Adrenal gland (tissue), 9 donors: ENCODE measurements at regions not wholly inside any gene's neighbourhood (a gene's known extent, or its start where the extent isn't known, plus 50 kb on each side); places are given as distances from the start of the nearest gene placed in this dataset.
"Not testable (repeated sequence)": the region's sequence is repeated elsewhere in the genome, so short reads cannot be mapped to it uniquely, and the experiment has no call there.

Source experiments
- DNase-seq, 7 donors: peaks; one replicate each; pipeline ENCODE4 v3.0.0-alpha.2; 2019 to 2020
- H3K27ac ChIP-seq, 5 donors: fragments of 200-600 bp; sonication (generic) in 4 of 5; 1 replicate in 3 of 5; 2 replicates in 2 of 5; pipeline versions ENCODE4 v1.5.1 to v1.8.0; 2016 to 2020; ENCODE audit warnings: mild to moderate bottlenecking in 1 of 5
- H3K27me3 ChIP-seq: fragments of 200-600 bp; 2 replicates; pipeline ENCODE4 v1.8.0; 2021
- H3K36me3 ChIP-seq, 2 donors: fragments of 200-600 bp; replicated peaks in 1 of 2; 1 replicate in 1 of 2; 2 replicates in 1 of 2; pipeline versions ENCODE4 v1.5.1 to v1.8.0; 2018 to 2022
- H3K4me1 ChIP-seq, 2 donors: fragments of 200-600 bp; replicated peaks in 1 of 2; 1 replicate in 1 of 2; 2 replicates in 1 of 2; pipeline versions ENCODE4 v1.5.1 to v1.8.0; 2018 to 2021
- H3K4me3 ChIP-seq, 4 donors: fragments of 200-600 bp; sonication (generic) in 3 of 4; one replicate each; pipeline ENCODE4 v1.5.1; 2016 to 2018
- H3K9me3 ChIP-seq, 3 donors: fragments of 200-600 bp; sonication (generic) in 1 of 3; replicated peaks in 1 of 3; 1 replicate in 2 of 3; 2 replicates in 1 of 3; pipeline versions ENCODE4 v1.5.1 to v1.8.0; 2016 to 2021
- CTCF ChIP-seq, 6 experiments: fragments of 450-650 bp in 4 of 6; fragments of 200-600 bp in 2 of 6; sonication (generic) in 1 of 6; IDR thresholded peaks; 1 replicate in 5 of 6; 2 replicates in 1 of 6; pipeline versions ENCODE4 v1.5.1 to v1.8.0; 2016 to 2021; ENCODE audit warnings: antibody characterized with exemption in 6 of 6, mild to moderate bottlenecking in 2 of 6, moderate library complexity in 1 of 6
- POLR2A ChIP-seq, 2 donors: fragments of 450-650 bp; IDR thresholded peaks; one replicate each; pipeline ENCODE4 v1.6.1; 2017; ENCODE audit warnings: antibody characterized with exemption in 2 of 2, mild to moderate bottlenecking in 2 of 2, moderate library complexity in 1 of 2
- WGBS, 4 donors: extraction: QIAGEN DNeasy Blood & Tissue Kit in 2 of 4; methylation state at CpG; one replicate each; pipeline versions ENCODE4 v1.1.5 to v1.1.7; 2013 to 2017; 5-methylcytosine and 5-hydroxymethylcytosine counted together
- intact Hi-C, 2 donors: fragments of 100-400 bp; cut with DNase I; formaldehyde crosslinking; loops; one replicate each; pipeline versions ENCODE4 v1.14.1 to v1.15.0; 2022 to 2023
- donor health status: healthy with polysubstance abuse.
- donor health status: Bipolar disorder and iron deficiency.
- donor health status: DM: yes; HTN: yes; CAD: no.
- donor health status: DM: no; HTN: no; CAD: no.
- donor health status: DM: no; HTN: no; CAD: no.

- WGBS, 4 donors: 76 to 86% (median 78%) methylated on average over 3 of the region's 3 CpGs
- intact Hi-C loops: no loop called here
Measured at GRCh38 chr9:42388146-42388690, 204.8 kb downstream of the SPATA31A6 start.

GRCh38 chr9:42388846-42389245 is 205.4 kb downstream of the SPATA31A6 start:
- intact Hi-C loops: no loop called here
- DNase-seq: no peak
- TF ChIP-seq CTCF (IDR thresholded peaks at IDR 0.05): no peak
- TF ChIP-seq POLR2A (IDR thresholded peaks at IDR 0.05): no peak
- WGBS, 4 donors: 63 to 74% (median 65%) methylated on average over 6 of the region's 6 CpGs
- Histone ChIP-seq H3K27me3 (no peaks in the 10 kb centered on the region), H3K9me3 (no peaks in the 10 kb centered on the region), H3K4me1 (no peaks in the 10 kb centered on the region), H3K27ac (no peak overlapping the region), H3K36me3 (no peaks in the 10 kb centered on the region), H3K4me3 (no peak overlapping the region)

More at GRCh38 chr9:42388146-42388690, 204.8 kb downstream of the SPATA31A6 start:
- Histone ChIP-seq H3K4me1 (no peaks in the 10 kb centered on the region), H3K36me3 (no peaks in the 10 kb centered on the region), H3K4me3 (no peak overlapping the region), H3K27me3 (no peaks in the 10 kb centered on the region), H3K27ac (no peak overlapping the region), H3K9me3 (no peaks in the 10 kb centered on the region)
- TF ChIP-seq POLR2A (IDR thresholded peaks at IDR 0.05) (no peak), CTCF (IDR thresholded peaks at IDR 0.05) (no peak)
- DNase-seq: no peak

- DNase-seq, intact Hi-C loops: not testable (repeated sequence)
Measured at GRCh38 chr9:42392773-42393455, 209.5 kb downstream of the SPATA31A6 start.

GRCh38 chr9:42396318-42396717 is 212.9 kb downstream of the SPATA31A6 start:
- intact Hi-C loops: no loop called here
- 71 to 89% (median 78%) methylated on average over 2 of the region's 2 CpGs for WGBS, 4 donors
- Histone ChIP-seq H3K27ac (no peak overlapping the region), H3K9me3 (no peaks in the 10 kb centered on the region), H3K4me1 (no peaks in the 10 kb centered on the region), H3K36me3 (no peaks in the 10 kb centered on the region), H3K4me3 (no peak overlapping the region), H3K27me3 (no peaks in the 10 kb centered on the region)
- no peak for DNase-seq
- TF ChIP-seq POLR2A (IDR thresholded peaks at IDR 0.05): no peak
- TF ChIP-seq CTCF (IDR thresholded peaks at IDR 0.05): no peak

More at GRCh38 chr9:42392773-42393455, 209.5 kb downstream of the SPATA31A6 start:
- H3K4me3 ChIP-seq, H3K27me3 ChIP-seq, H3K9me3 ChIP-seq, H3K27ac ChIP-seq, H3K36me3 ChIP-seq, H3K4me1 ChIP-seq: not testable (repeated sequence)
- WGBS, 4 donors: 79 to 87% (median 84%) methylated on average over 4 to 5 of the region's 5 CpGs

GRCh38 chr9:42397336-42397735 is 213.9 kb downstream of the SPATA31A6 start:
- DNase-seq, intact Hi-C loops, H3K27ac ChIP-seq, H3K9me3 ChIP-seq, H3K4me1 ChIP-seq, H3K36me3 ChIP-seq, H3K4me3 ChIP-seq, H3K27me3 ChIP-seq: not testable (repeated sequence)
- WGBS, 4 donors: 72 to 87% (median 77%) methylated on average over 7 of the region's 7 CpGs

- intact Hi-C loops, DNase-seq, H3K4me1 ChIP-seq, H3K4me3 ChIP-seq, H3K9me3 ChIP-seq, H3K27ac ChIP-seq, H3K27me3 ChIP-seq, H3K36me3 ChIP-seq: not testable (repeated sequence)
- WGBS, 4 donors: 71 to 81% (median 74%) methylated on average over 2 of the region's 2 CpGs
Measured at GRCh38 chr9:42402919-42403318, 219.5 kb downstream of the SPATA31A6 start.

GRCh38 chr9:42409581-42409980 is 226.1 kb downstream of the SPATA31A6 start:
- 68 to 80% (median 69%) methylated on average over 1 of the region's 1 CpG; no CpG with 5 or more reads in 1 of the 4 donors for WGBS, 4 donors
- H3K9me3 ChIP-seq, H3K27me3 ChIP-seq, H3K27ac ChIP-seq, H3K4me3 ChIP-seq, H3K4me1 ChIP-seq, intact Hi-C loops, DNase-seq, H3K36me3 ChIP-seq: not testable (repeated sequence)

- H3K9me3 ChIP-seq, DNase-seq, intact Hi-C loops, H3K4me1 ChIP-seq, H3K27ac ChIP-seq, H3K36me3 ChIP-seq, H3K27me3 ChIP-seq, H3K4me3 ChIP-seq: not testable (repeated sequence)
- 66 to 86% (median 71%) methylated on average over 1 of the region's 1 CpG for WGBS, 4 donors
Measured at GRCh38 chr9:42412354-42412753, 228.9 kb downstream of the SPATA31A6 start.
